GM20431 (cell line): ENCODE measurements at regions not wholly inside any gene's neighbourhood (a gene's known extent, or its start where the extent isn't known, plus 50 kb on each side); places are given as distances from the start of the nearest gene placed in this dataset.

Experiments
- in situ Hi-C: fragments of 300-500 bp; cut with MseI, MboI; formaldehyde crosslinking; loops from one replicate; pipeline ENCODE4 v1.15.0; 2020; ENCODE audit warnings: low sequenced_read_pairs; ENCODE audit not compliant: unreplicated experiment

DNA sequence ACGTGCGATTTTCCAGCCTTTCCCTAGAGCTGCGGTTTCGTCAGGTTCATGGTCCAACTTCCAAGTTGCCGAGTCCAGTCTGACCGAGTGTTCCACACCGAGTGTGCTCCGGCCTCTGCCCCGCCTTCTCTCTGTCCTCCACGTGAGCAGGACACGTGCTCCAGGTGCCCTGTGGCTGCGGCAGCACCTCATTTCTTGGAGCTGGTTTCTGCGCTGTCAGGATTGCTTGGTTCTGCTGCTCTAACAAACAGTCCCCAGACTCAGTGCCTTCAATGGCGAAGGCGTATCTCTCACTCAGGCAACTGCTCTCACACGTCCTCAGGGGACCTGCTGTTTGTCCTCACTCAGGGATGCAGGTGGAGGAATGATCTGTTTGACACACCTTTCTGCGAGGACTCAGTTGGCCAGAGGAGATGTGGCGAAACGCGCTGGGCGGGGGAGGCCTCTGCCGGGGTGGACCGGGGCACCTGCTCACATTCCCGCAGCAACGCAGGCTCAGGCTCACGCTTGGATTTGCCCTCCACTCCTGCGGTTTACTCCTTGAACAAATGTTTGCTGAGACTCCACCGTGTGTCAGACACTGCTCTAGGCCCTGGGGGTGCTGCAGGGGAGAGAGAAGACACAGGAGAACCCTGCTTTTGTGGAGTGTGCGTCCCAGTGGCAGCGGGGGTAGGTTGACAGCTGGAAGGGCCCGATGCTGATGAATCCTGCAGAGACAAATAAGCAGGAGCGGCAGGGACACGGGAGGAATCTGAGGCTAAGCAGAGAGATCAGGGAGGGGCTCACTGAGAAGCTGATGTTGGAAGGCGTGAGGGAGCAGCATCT, 63.4 kb upstream of the FBRSL1 start:
- in situ Hi-C loops = no loop called here

GRCh38 chr12:132424811-132425210, 65.1 kb upstream of the FBRSL1 start:
- in situ Hi-C loops = loop anchor here (25.0 kb wide), 1 partner anchor 112 kb away; no protein-coding TSS in a partner anchor

GRCh38 chr12:132423820-132424645, 65.9 kb upstream of the FBRSL1 start:
- in situ Hi-C loops = loop anchor here (25.0 kb wide), 1 partner anchor 113 kb away; no protein-coding TSS in a partner anchor

DNA sequence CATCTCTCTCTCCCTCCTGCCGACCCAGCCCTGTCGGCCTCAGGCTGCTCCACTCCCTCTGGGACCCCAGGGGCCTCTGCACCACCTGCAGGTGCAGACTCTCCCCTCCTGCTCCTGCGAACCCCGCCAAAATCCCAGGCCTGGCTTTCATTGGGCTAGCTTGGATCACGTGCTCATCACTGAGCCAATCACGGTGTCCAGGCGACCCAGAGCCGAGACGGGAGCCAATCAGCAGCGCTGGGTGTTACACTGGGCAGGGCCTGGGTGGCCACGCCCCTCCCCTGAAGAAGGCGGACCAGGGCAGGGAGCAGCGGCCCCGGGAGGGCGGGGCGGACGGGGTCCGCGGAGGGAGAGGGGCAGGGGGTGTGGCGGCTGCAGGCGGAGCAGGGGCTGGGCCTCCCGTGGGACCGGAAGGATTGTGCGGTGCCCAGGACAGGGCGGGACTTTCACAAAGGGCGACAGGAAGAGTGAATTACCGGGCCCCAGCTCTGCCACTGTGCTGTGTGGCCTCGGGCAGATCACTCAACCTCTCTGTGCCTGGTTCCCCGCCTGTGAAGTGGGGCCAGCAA, 66.6 kb upstream of the FBRSL1 start:
- in situ Hi-C loops = loop anchor here (25.0 kb wide), 1 partner anchor 114 kb away; no protein-coding TSS in a partner anchor

DNA sequence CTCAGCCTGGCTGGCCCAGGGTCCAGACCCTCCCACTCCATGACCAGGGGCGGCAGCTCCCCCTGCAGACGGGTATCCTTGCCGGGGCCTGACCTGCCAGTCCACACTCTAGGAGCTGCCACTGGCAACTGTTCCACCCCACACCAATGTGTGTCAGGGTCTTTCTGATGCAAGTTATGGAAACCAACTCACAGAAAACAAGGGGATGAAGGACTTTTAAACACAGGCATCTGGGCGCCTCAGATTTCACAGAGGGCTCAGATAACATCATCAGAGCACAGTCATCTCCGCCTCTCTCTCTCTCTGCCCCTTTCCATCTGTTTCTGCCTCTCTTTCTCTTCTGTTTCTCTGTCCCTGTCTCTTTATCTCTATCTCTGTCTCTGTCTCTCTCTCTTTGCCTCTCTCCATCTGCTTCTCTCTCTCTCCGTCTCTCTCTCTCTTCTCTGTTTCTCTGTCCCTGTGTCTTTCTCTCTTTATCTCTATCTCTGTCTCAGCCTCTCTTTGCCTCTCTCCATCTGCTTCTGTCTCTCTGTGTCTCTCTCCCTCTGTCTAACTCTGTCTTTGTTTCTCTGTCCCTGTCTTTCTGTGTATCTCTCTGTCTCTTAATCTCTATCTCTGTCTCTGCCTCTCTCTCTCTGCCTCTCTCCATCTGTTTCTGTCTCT, 67.4 kb upstream of the FBRSL1 start:
- in situ Hi-C loops = loop anchor here (25.0 kb wide), 1 partner anchor 115 kb away; no protein-coding TSS in a partner anchor

- in situ Hi-C loops = loop anchor here (25.0 kb wide), 1 partner anchor 115 kb away; no protein-coding TSS in a partner anchor
Measured at GRCh38 chr12:132422040-132422380, 67.9 kb upstream of the FBRSL1 start.

GRCh38 chr12:132419631-132420246, 70.2 kb upstream of the FBRSL1 start:
- in situ Hi-C loops = loop anchor here (25.0 kb wide), 1 partner anchor 118 kb away; no protein-coding TSS in a partner anchor

GRCh38 chr12:132418393-132418925, 71.5 kb upstream of the FBRSL1 start:
- in situ Hi-C loops = loop anchor here (25.0 kb wide), 1 partner anchor 119 kb away; no protein-coding TSS in a partner anchor

- in situ Hi-C loops = loop anchor here (25.0 kb wide), 1 partner anchor 120 kb away; no protein-coding TSS in a partner anchor
Measured at GRCh38 chr12:132417741-132418140, 72.2 kb upstream of the FBRSL1 start.

GRCh38 chr12:132416827-132417226, 73.1 kb upstream of the FBRSL1 start:
- in situ Hi-C loops = loop anchor here (25.0 kb wide), 1 partner anchor 120 kb away; no protein-coding TSS in a partner anchor

GRCh38 chr12:132416121-132416673, 73.8 kb upstream of the FBRSL1 start:
- in situ Hi-C loops = loop anchor here (25.0 kb wide), 1 partner anchor 121 kb away; no protein-coding TSS in a partner anchor

GRCh38 chr12:132415327-132416120, 74.4 kb upstream of the FBRSL1 start:
- in situ Hi-C loops = loop anchor here (25.0 kb wide), 1 partner anchor 122 kb away; no protein-coding TSS in a partner anchor

DNA sequence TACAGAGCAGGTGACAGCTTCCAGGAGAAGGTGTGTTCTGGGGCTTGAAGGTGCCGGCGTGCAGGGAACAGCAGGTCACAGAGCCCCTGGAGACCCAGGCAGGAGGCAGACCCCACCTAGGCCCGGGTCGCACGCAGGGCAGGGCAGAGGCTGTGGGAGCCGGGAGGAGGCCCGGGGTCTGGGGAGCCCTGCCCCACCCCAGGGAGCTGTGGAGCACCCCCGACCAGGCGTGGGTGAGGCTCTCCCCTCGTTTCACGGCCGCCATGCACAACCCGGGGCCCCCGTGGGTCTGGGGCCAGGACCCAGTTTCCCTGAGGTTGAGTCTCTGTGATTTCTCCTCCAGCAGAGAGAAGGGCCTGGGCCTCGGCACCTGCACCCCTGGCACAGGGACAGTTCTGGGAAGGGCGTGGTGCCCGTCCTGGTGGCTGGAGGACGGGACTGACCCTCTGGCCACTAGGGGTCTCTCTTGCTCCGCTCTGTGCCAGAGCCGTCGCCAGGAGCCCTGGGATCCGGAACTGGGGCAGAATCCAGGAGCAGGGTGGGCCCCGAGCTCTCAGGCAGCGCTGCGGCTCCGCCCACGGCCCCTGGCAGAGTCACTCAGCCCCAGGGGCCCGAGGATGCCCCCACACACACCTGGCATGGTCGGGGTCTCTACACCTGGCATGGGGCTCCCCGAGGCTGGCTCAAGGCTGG, 75.2 kb upstream of the FBRSL1 start:
- in situ Hi-C loops = loop anchor here (25.0 kb wide), 1 partner anchor 123 kb away; no protein-coding TSS in a partner anchor

- in situ Hi-C loops = loop anchor here (25.0 kb wide), 1 partner anchor 123 kb away; no protein-coding TSS in a partner anchor
Measured at GRCh38 chr12:132413931-132414588, 75.9 kb upstream of the FBRSL1 start.

DNA sequence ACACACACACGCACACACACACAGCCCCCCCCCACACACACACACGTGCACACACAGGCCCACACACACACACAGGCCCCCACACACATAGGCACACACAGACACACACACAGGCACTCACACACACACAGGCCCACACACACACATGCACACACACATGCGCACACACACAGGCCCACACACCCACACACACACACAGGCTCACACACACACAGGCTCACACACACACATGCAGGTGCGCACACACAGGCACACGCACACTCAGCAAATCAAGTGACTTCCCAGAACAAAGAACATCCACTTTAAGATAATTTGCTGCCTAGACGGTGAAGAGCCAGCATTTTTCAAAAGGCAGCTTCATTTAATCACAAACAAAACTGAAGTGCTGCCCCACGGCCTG, 78.5 kb upstream of the FBRSL1 start:
- in situ Hi-C loops = loop anchor here (25.0 kb wide), 1 partner anchor 126 kb away; no protein-coding TSS in a partner anchor

DNA sequence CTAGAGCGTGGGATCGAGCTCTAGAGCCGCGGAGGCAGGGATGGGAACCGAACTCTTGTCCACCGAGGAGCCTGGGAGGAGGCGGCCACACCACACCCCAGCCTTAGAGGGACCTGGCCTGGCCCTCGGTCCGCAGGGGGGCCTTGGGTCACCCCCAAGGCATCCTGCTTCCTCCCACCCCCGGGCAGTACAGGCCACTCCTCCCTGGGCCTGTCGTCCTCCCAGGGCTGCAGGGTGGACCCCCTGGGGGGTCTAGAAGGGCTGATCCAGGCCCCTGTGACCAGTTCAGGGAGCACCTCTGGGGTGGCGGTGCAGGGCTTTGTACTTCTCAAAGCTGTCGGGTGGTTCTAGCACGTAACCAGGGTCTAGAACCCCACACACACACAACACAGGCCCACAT, 79.1 kb upstream of the FBRSL1 start:
- in situ Hi-C loops = loop anchor here (25.0 kb wide), 1 partner anchor 126 kb away; no protein-coding TSS in a partner anchor

GRCh38 chr12:132410296-132410625, 79.7 kb upstream of the FBRSL1 start:
- in situ Hi-C loops = loop anchor here (25.0 kb wide), 1 partner anchor 127 kb away; no protein-coding TSS in a partner anchor
